Activated CD8-positive, alpha-beta memory T cell treated with anti-CD3 and anti-CD28 coated beads for 1 hour (primary cell): ENCODE measurements at regions not wholly inside any gene's neighbourhood (a gene's known extent, or its start where the extent isn't known, plus 50 kb on each side); places are given as distances from the start of the nearest gene placed in this dataset.

Experiments used
- DNase-seq, 2 donors: peaks; one replicate each; pipeline ENCODE4 v3.0.0-alpha.2; 2020; ENCODE audit warnings: low read depth in 1 of 2; ENCODE audit errors: extremely low read depth in 1 of 2

GRCh38 chr4:57442831-57443291 is 332.7 kb upstream of the IGFBP7 start:
- no peak for DNase-seq

GRCh38 chr4:57442241-57442640 is 332.1 kb upstream of the IGFBP7 start:
- no peak for DNase-seq

- DNase-seq: no peak
Measured at GRCh38 chr4:57437649-57438048, 327.5 kb upstream of the IGFBP7 start.

- no peak for DNase-seq
Measured at GRCh38 chr4:57435300-57435699, 325.1 kb upstream of the IGFBP7 start.

- no peak for DNase-seq
Measured at GRCh38 chr4:57430726-57431125, 320.5 kb upstream of the IGFBP7 start.

- no peak for DNase-seq
Measured at GRCh38 chr4:57426779-57427395, 316.7 kb upstream of the IGFBP7 start.

GRCh38 chr4:57425610-57426009 is 315.4 kb upstream of the IGFBP7 start:
- no peak for DNase-seq

- no peak for DNase-seq
Measured at GRCh38 chr4:57424232-57424897, 314.2 kb upstream of the IGFBP7 start.

- DNase-seq: no peak
Measured at GRCh38 chr4:57418133-57418532, 307.9 kb upstream of the IGFBP7 start.

GRCh38 chr4:57412259-57413054 is 302.3 kb upstream of the IGFBP7 start:
- DNase-seq: no peak

- DNase-seq: no peak
Measured at GRCh38 chr4:57410331-57411052, 300.3 kb upstream of the IGFBP7 start.

- DNase-seq: no peak
Measured at GRCh38 chr4:57405359-57405758, 295.2 kb upstream of the IGFBP7 start.

GRCh38 chr4:57404483-57404882 is 294.3 kb upstream of the IGFBP7 start:
- DNase-seq: no peak

- no peak for DNase-seq
Measured at GRCh38 chr4:57403591-57403990, 293.4 kb upstream of the IGFBP7 start.

GRCh38 chr4:57401586-57401985 is 291.4 kb upstream of the IGFBP7 start:
- DNase-seq: no peak

GRCh38 chr4:57378766-57379165 is 268.6 kb upstream of the IGFBP7 start:
- no peak for DNase-seq

GRCh38 chr4:57374866-57375595 is 264.8 kb upstream of the IGFBP7 start:
- no peak for DNase-seq

GRCh38 chr4:57373991-57374390 is 263.8 kb upstream of the IGFBP7 start:
- no peak for DNase-seq

GRCh38 chr4:57371671-57372070 is 261.5 kb upstream of the IGFBP7 start:
- DNase-seq: no peak

GRCh38 chr4:57370691-57371090 is 260.5 kb upstream of the IGFBP7 start:
- DNase-seq: no peak

GRCh38 chr4:57369446-57369845 is 259.3 kb upstream of the IGFBP7 start:
- no peak for DNase-seq
